Vagina (tissue), 2 donors: ENCODE measurements at regions not wholly inside any gene's neighbourhood (a gene's known extent, or its start where the extent isn't known, plus 50 kb on each side); places are given as distances from the start of the nearest gene placed in this dataset.

Experiments
- CTCF ChIP-seq, 3 experiments: fragments of 450-650 bp in 2 of 3; fragments of 200-600 bp in 1 of 3; sonication (generic) in 1 of 3; IDR thresholded peaks; one replicate each; pipeline ENCODE4 v1.5.1; 2017 to 2019; ENCODE audit warnings: antibody characterized with exemption in 3 of 3, mild to moderate bottlenecking in 2 of 3, moderate library complexity in 2 of 3
- POLR2A ChIP-seq, 2 donors: fragments of 450-650 bp; IDR thresholded peaks; one replicate each; pipeline ENCODE4 v1.6.1; 2017; ENCODE audit warnings: antibody characterized with exemption in 2 of 2, mild to moderate bottlenecking in 2 of 2, moderate library complexity in 2 of 2
- POLR2AphosphoS5 ChIP-seq, 2 donors: sonication (generic); formaldehyde crosslinking; IDR thresholded peaks; one replicate each; pipeline ENCODE4 v1.9.0; 2017; ENCODE audit warnings: antibody characterized with exemption in 2 of 2, mild to moderate bottlenecking in 2 of 2, low read depth in 1 of 2; ENCODE audit not compliant: insufficient read depth in 1 of 2

GRCh38 chr21:35326677-35327076 lies 277.6 kb upstream of the RUNX1 start:
- no peak for TF ChIP-seq CTCF (IDR thresholded peaks at IDR 0.05)
- TF ChIP-seq POLR2AphosphoS5 (IDR thresholded peaks at IDR 0.05; ENCODE audit: insufficient read depth in 1 of 2, low read depth in 1 of 2) = no peak
- no peak for TF ChIP-seq POLR2A (IDR thresholded peaks at IDR 0.05)
